HG02943 (cell line): ENCODE measurements at regions not wholly inside any gene's neighbourhood (a gene's known extent, or its start where the extent isn't known, plus 50 kb on each side); places are given as distances from the start of the nearest gene placed in this dataset.
"Not testable (repeated sequence)": the region's sequence is repeated elsewhere in the genome, so short reads cannot be mapped to it uniquely, and the experiment has no call there.

Experiments used
- ATAC-seq: cut with Tn5 transposase; IDR thresholded peaks from one replicate; pipeline ENCODE4 v1.9.1; 2021; ENCODE audit warnings: mild to moderate bottlenecking, low read depth, moderate library complexity; ENCODE audit not compliant: unreplicated experiment

DNA sequence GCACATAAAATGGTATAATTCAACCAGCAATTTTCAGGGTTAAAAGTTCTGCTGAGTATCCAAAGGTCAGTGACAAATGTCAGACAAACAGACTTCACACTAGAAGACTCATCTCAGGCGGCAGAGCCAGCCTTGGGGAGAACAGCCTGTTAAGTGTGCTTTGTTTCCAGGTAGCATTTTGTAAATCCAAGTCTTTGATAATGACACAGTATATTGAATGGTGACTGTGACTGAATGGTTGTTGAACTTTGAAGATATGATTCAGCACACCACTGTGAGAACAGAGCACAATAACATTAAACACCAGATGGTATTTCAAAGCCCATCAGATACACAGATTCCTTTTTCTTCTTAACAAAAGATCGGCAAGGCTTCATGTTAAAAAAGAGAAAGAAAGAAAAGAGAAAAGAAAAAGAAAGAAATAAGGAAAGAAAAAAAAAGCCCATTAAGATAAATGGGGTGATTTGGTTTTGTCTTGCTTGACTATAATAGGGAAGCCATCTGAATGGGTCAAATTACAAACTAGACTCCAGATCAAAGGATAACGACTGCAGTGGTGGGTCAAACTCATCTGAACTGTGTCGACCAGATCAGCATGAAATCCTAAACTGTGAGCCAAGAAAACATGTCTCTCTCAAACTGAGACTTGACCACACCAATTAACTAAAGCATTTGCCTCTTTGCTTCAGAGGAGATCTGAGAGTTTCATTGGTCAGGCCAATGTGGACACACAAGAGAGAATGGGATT lies 313.0 kb upstream of the ZNF608 start:
- no peak for ATAC-seq

DNA sequence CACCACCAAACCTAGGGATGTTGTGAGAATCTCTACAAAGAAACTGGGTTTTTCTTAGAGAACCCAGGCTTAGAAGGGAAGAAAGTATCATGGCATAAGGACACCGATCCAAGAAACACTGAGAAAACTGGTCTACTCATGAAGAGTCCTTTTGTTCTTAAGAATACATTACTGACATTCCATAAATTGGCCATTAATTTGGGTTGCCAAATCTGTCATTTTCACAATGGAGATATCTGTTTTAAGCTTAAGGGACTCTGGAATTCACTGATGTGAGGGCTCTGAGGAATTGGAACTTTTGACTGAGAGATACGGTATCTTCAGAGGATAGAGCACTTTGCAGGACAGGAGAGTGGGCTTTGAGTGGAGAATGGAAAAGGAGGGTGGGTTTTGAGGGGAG lies 315.3 kb upstream of the ZNF608 start:
- no peak for ATAC-seq

DNA sequence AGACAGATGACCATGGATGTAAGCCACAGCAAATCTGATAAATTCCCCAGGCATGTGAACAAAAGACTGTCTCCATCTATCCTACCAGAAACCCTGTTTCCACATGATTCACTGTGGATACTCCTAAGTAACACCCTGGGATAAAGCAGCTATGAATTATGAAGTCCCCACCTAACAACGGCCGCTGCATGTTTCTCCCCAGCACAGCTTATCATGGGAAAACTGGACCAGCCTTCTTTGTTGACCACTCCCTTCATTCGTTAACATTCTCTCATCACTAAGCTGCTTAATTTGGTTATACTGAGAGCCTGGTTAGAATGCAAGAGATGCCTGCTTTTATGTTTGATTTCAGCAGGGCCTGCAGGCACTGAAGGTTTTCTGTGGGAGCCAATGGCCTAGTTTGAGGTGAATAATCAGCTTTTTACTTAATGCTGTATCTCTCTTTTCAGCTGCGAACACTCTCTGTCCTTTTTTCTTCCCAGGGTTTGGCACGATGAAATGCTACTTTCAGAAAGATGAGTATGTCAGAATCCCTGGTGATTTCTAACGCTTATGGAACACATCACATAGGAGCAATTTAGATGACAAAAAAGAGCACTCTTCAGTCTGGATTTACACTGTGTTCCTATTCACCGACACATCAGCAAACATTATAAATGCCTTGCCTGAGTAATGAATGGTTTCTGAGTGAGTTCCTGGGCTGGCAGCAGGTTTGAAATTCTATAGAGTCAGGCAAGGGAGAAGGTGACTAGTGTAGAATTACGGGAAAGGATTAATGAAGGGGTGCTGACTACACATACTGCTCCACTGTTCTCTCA lies 318.4 kb upstream of the ZNF608 start:
- no peak for ATAC-seq

DNA sequence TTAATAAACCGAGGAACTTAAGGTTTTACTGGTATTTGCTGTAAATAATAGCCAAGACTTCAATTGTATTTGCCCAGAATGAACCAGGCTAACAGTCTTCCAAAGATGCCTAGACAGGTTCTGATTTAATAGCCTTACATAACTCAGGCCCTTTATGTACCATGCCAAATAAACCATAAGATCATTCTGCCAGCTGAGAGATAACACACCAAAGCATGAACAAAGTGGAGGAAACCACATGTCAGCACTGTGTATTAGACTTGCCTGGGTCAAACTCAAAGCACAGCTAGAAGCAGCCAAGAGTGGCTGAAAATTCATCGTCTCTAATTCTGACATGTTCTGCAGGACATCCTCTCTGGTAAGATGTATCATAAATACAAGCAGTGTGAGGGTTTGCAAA lies 319.3 kb upstream of the ZNF608 start:
- no peak for ATAC-seq

DNA sequence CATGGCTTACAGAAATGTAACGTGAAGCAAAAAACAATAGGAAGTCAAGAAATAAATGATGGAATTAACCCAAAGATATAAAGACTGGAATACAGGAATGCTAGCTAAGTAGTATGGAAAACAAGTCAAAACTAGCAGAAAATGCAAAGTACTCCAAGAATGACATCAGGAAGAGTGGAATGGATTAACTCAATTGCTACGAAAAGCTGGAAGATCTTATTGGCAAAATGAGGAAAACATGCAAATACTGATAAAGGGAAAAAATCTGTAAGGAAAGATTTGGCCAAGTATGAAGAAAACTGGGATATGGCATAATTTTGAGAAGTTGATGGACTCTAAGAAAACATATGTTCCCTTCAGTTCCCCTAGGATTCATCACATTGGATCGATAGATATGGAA lies 324.5 kb upstream of the ZNF608 start:
- ATAC-seq, result no peak

DNA sequence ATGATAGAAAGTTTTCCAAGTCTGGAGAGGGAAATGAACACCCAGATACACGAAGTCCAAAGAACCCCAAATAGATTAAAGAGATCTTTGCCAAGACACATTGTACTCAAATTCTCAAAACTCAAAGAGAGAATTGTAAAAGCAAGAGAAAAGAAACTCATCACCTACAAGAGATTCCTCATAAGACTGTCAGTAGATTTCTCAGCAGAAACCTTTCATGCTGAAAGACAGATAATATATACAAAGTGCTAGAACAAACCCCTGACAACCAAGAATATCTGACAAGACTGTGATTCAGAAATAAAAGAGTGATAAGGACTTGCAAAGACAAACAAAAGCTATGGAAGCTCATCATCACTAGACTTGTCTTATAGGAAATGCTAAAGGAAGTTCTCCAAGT lies 326.7 kb upstream of the ZNF608 start:
- no peak for ATAC-seq

DNA sequence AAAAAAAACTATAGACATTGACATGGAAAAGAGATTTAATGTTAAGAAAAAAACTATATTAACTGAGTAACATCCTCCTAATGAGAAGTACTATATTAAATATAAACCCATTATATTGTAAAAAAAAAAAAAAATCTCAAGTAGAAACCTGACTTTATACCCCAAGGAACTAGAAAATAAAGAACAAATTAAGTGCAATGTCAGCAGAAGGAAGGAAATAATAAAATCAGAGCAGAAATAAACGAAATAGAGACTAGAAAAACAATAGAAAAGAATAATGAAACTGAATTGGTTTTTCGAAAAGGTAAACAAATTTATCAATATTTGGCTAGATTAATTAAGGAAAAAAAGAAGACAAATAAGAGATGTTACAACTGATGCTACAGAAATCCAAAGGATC lies 329.1 kb upstream of the ZNF608 start:
- no peak for ATAC-seq

DNA sequence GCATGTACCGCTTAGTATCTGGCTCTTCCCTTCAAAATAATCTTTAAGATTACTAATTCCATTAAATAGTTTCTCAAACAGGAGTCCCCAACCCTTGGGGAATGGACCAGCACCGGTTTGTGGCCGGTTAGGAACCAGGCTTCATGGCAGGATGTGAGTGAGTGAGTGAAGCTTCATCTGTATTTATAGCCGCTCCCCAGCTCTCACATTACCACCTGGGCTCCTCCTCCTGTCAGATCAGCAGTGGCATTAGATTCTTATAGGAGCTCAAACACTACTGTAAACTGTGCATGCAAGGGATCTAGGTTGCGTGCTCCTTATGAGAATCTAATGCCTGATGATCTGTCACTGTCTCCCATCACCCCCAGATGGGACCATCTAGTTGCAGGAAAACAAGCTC lies 332.6 kb upstream of the ZNF608 start:
- ATAC-seq, result not testable (repeated sequence)

DNA sequence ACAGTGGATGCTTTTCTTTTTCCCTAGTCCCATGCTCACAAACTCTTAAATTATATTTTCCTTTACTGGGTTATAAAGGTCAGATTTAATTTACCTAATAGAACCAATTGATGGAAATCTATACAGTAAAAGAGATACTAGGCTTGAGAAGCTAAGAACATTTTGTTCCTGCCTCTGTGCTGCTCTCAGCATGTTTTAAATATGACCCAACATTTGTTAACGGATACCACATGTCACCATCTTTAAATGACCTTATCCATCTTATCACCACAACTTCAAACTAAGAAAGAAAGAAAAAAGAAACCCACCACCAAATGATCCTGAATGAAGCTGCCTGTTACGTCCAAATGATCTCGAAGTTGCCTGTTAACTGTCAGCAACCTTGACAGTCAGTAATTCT lies 334.7 kb upstream of the ZNF608 start:
- no peak for ATAC-seq

DNA sequence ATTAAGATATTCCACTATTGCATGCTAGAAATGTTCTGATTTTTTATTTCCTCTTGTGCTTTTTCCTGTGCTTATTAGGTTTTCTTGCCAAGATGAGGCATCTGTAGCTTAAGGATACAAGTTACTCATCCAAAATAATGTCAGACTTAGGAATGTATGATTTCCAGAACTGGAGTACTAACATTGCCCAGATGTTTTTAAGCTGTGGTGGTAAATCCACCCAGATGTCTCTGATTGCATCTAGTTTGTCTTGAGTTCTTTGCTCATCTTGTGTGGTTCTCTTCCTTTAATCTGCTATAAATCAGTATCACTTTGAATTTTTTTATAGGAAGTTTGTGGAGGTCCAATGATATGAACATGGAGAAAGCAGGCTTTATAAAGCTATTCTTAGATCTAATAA lies 337.5 kb upstream of the ZNF608 start:
- ATAC-seq, result no peak

DNA sequence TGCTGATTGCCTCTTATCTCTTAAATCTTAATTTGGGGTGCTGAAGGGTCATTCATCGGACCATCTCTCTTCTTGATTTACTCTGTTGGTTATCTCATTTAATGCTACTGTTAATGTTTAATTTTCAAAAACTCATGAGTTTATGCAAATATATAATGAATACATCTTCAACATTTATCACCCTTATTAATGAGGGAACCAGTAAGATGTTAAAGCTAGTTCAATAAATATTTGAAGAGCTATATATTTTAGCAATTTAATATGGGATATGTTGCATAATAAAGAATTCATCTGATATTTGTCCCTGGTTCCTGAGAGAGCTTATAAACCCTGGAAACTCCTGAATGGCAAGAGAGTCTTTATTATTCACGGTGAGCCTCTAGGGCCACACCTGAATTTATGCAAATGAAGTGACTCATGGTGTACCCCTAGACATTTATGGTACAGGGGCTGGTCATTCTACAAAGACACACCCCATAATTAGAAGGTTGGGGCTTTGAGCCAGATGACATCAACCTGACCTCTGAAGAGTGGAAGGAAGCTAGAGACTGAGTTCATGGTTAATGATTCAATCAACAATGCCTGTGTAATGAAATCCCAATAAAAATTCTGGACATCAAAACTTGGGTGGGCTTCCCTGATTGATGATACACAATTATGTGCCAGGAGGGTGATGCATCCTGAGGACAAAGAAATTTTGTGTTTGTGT lies 339.5 kb upstream of the ZNF608 start:
- ATAC-seq, result no peak

DNA sequence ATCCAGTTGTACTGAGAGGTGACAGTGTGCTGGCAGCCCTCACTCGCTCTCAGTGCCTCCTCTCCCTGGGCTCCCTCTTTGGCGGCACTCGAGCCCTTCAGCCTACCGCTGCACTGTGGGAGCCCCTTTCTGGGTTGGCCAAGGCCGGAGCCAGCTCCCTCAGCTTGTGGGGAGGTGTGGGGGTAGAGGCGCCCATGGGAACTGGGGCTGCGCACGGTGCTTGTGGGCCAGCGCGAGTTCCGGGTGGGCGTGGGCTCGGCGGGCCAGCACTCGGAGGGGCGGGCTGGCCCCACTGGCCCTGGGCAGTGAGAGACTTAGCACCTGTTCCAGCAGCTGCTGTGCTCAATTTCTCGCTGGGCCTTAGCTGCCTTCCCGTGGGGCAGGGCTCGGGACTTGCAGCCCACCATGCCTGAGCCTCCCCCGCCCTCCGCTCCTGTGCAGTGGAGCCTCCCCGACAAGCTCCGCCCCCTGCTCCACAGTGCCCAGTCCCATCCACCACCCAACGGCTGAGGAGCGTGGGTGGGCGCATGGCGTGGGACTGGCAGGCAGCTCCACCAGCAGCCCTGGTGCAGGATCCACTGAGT lies 342.2 kb upstream of the ZNF608 start:
- ATAC-seq, result no peak

DNA sequence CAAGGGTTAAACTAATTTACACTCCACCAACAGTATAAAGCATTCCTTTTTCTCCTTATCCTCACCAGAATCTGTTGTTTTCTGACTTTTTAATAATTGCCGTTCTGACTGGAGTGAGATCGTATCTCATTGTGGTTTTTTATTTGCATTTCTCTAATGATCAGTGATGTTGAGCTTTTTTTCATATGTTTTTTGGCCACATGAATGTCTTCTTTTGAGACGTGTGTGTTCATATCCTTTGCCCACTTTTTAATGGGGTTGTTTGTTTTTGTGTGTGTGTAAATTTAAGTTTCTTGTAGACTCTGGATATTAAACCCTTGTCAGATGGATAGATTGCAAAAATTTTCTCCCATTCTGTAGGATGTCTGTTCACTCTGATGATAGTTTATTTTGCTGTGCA lies 345.7 kb upstream of the ZNF608 start:
- not testable (repeated sequence) for ATAC-seq

DNA sequence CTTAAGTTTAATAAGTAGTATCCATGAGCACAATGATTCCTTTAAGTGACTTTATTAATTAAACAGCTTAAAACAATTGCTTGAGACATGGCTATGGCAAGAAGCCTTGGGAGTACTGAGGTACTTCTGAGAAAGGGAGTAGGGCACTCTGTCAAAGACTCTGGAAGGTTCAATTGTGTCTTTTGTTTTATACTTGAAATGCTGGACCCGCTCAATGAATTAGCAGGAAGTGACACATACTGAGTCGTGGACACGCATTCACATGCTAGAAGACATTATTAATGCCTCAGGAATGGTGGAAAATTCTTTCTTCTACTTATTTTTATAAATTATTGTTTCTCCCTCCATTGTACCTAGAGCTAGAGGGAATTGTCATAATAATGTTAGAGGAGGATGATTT lies 347.3 kb upstream of the ZNF608 start:
- no peak for ATAC-seq

DNA sequence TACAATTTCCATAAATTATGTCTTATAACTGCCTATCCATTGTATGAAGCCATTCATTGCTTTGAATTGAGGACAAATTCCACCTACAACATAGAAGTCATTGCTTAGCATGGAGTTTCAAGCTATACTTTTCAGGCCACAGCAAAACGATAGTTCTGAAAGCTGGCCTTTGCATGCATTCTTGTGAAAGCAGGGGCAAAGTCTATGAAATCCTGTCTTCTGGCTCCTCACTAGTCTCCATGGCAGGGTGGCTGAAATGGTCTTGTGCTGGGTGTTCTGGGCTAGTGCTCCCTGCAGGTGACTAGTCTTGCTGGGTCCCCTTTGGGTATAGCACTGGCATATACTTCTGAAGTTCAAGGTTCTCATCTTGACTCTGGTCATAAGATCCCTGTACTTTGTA lies 353.9 kb upstream of the ZNF608 start:
- ATAC-seq, result no peak

DNA sequence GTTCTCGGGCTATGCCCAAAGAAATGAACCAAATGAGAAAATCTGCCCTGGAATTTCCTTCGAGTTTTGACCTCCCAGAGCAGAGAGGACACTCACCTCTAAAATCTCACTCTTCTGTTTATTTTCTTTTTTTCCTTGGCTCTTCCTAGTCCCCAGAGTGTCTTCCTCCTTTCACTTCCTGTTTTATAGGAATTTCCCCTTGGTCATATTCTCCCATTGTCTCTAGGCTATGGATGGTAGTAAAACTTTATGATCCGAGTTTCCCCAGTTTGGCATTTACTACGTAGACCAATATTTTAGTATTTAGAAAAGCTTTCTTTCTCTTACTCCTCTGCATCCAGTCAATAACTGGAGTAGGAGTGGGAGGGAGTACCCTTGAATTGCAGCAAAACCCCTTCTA lies 354.5 kb upstream of the ZNF608 start:
- ATAC-seq, result no peak

DNA sequence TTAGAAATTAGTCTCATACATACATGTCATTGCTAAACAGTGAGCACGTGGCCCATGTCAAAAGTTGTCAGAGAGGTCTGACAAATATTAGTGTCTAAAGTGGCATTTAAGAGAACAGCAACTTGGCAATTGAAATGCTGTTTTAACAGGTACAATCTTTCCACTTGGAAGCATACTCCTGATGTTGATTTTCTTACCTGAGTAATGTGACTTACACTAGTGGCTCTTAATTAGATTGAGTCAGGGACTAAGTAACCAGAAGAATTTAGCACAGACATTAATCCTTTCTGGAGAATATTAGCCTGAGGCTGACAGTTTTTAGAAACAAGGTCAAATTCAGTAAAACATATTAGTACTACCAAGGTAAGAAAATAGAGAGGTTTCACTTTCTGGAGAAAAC lies 357.0 kb upstream of the ZNF608 start:
- no peak for ATAC-seq

DNA sequence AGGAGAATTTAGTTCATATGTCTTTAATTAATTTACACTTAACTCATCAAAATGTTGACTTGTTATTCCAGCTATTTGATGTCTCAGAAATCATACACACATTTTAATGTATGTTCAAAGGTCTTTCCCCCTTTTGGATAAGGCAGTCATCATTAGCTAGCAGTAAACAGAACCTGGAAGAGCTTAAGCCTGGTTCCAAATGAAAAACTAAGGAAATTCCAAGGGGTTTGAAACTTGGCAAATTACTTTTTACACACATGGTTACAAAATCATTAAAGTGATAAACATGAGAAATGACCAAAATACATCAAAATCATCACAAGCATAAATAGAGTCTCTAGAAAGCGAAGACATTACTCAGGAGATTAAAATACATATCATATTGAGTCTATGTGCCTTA lies 359.8 kb upstream of the ZNF608 start:
- no peak for ATAC-seq

DNA sequence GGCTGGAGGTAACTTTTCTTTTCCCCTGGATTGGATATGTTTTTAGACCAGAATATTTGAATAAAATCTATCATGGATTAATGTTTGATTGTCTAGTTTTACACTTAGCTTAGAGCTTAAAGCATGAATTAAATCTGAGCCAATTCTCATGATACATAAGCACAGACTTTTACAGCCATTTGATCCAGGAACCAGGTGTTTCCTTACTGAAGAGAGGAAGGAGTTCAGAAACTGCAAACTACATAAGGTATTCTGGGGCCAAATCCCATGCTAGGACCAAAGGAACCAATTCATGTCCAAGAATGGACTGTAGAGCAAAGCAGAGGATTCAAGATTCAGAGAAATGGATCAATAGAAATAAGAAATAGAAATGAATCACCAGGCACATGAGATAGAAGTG lies 360.4 kb upstream of the ZNF608 start:
- ATAC-seq, result no peak

DNA sequence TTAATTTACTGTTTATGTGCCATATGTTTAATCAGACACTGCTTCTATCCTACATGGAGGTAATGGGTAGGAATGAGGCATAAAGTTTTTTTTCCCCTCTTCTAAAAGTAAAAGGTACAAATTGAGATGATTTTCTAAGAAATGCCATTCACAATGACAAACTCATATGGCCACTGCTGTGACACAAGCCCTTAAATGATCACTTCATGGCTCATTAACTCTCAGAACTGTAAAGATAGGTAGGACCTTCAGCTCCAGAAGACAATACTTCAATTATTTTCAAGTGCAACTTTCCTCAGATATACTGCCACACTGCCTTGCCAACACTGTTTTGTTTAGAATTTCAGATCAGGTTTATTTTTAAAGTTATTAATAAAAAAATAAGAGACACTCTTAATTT lies 362.9 kb upstream of the ZNF608 start:
- ATAC-seq, result no peak

DNA sequence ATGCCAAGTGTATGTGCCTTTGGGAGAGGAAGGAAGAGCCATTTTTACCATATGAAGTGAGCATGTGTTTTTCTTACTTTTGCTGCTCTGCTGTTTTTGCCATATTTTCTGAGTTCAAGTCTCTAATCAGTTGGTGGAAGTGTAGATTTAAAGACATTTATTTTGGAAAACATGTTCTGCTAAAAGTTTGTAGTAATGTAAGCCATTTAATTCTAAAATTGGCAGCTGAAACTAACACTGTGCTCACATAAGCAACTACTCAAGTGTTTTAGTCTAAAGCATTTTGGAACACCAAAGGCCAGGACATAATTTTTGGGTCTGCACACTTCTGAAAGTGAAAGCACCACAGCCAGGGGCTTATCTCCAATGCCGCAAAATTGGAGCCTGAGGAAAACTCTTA lies 363.4 kb upstream of the ZNF608 start:
- no peak for ATAC-seq
